Hepatocyte (in vitro differentiated cells): ENCODE measurements at regions not wholly inside any gene's neighbourhood (a gene's known extent, or its start where the extent isn't known, plus 50 kb on each side); places are given as distances from the start of the nearest gene placed in this dataset.

Experiments
- CTCF ChIP-seq: fragments of 200-600 bp; sonication (generic); IDR thresholded peaks from 2 replicates; pipeline ENCODE4 v1.5.1; 2016; ENCODE audit warnings: antibody characterized with exemption, mild to moderate bottlenecking; ENCODE audit not compliant: poor library complexity
- EZH2 ChIP-seq: fragments of 200-600 bp; sonication (generic); IDR thresholded peaks from 2 replicates; pipeline ENCODE4 v1.6.1; 2016; ENCODE audit warnings: antibody characterized with exemption, mild to moderate bottlenecking, borderline replicate concordance
- EZH2phosphoT487 ChIP-seq: fragments of 200-600 bp; sonication (generic); IDR thresholded peaks from one replicate; pipeline ENCODE4 v1.6.1; 2018; ENCODE audit warnings: antibody characterized with exemption, mild to moderate bottlenecking, low read depth, moderate library complexity; ENCODE audit not compliant: unreplicated experiment, severe bottlenecking

- no peak for TF ChIP-seq CTCF
- TF ChIP-seq EZH2: no peak
- no peak for TF ChIP-seq EZH2phosphoT487
Measured at GRCh38 chr5:119862619-119863018, 233.3 kb downstream of the FAM170A start.
